ENCODE measurements at regions not wholly inside any gene's neighbourhood (a gene's known extent, or its start where the extent isn't known, plus 50 kb on each side); places are given as distances from the start of the nearest gene placed in this dataset.

DNA sequence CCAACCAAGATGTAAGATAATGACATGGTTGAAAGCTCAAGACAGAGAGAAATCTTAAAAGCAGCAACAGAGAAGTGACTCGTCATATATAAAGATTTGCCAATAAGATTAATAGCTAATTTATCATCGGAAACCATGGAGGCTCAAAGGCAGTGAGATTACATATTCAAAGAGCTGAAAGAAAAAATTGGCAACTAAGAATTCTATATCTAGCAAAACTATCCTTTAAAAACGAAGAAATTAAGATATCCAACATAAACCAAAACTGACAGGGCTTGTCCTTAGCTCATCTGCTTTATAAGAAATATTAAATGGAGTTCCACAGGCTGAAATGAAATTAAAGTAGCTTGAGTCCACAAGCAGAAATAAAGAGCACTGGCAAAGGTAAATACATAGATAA lies 236.6 kb downstream of the ANAPC1 start:
- TF ChIP-seq, protein P1, sequence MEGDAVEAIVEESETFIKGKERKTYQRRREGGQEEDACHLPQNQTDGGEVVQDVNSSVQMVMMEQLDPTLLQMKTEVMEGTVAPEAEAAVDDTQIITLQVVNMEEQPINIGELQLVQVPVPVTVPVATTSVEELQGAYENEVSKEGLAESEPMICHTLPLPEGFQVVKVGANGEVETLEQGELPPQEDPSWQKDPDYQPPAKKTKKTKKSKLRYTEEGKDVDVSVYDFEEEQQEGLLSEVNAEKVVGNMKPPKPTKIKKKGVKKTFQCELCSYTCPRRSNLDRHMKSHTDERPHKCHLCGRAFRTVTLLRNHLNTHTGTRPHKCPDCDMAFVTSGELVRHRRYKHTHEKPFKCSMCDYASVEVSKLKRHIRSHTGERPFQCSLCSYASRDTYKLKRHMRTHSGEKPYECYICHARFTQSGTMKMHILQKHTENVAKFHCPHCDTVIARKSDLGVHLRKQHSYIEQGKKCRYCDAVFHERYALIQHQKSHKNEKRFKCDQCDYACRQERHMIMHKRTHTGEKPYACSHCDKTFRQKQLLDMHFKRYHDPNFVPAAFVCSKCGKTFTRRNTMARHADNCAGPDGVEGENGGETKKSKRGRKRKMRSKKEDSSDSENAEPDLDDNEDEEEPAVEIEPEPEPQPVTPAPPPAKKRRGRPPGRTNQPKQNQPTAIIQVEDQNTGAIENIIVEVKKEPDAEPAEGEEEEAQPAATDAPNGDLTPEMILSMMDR (IDR thresholded peaks at IDR 0.05): no peak
- TF ChIP-seq POLR2A (IDR thresholded peaks at IDR 0.05): no peak

Data from thyroid gland (tissue), 4 donors.